GM12878 (cell line): ENCODE measurements at regions not wholly inside any gene's neighbourhood (a gene's known extent, or its start where the extent isn't known, plus 50 kb on each side); places are given as distances from the start of the nearest gene placed in this dataset.

Source experiments
- ATAC-seq: fragments of 200-7000 bp; cut with Tn5 transposase; 3 replicates; pipeline ENCODE4 v1.9.1; 2020; ENCODE audit warnings: mild to moderate bottlenecking, moderate library complexity
- BruUV-seq: library from RNA; stranded (reverse); fragments of 400-500 nt; replicated peaks from 2 replicates; lab custom pipeline; 2021; lab: Mats Ljungman, UMichigan
- CTCF ChIA-PET: fragments of 300-600 bp; sonication (Branson Sonifier 250); formaldehyde crosslinking; extraction: SDS; loops from one replicate; lab custom pipeline; 2021; ENCODE audit warnings: inconsistent platforms; lab: Yijun Ruan, JAX
- POLR2A ChIA-PET: fragments of 350-600 bp; formaldehyde crosslinking; extraction: SDS; loops from one replicate; lab custom pipeline; 2021; ENCODE audit warnings: inconsistent platforms; lab: Charles Lee
- RAD21 ChIA-PET: fragments of 300-600 bp; sonication (Branson Sonifier 250); formaldehyde crosslinking; loops from one replicate; lab custom pipeline; 2023; ENCODE audit warnings: antibody characterized with exemption; ENCODE audit not compliant: unreplicated experiment; lab: Charles Lee
- SMC1A ChIA-PET: fragments of 300-600 bp; sonication (Branson Sonifier 250); formaldehyde crosslinking; loops from one replicate; lab custom pipeline; 2023; ENCODE audit not compliant: unreplicated experiment, uncharacterized antibody; lab: Charles Lee
- DNase-seq: peaks from one replicate; pipeline ENCODE4 v3.0.0-alpha.2; 2011; ENCODE audit warnings: low read depth, low spot score
- FAIRE-seq: peaks from 3 replicates; lab custom pipeline; 2011; peaks lifted over from hg19 to GRCh38; lab: Jason Lieb, UNC
- H2AFZ ChIP-seq: 2 replicates; pipeline ENCODE4 v1.6.0; 2011; ENCODE audit warnings: low read depth, low read length, control low read depth; ENCODE audit not compliant: control insufficient read depth
- H3K27ac ChIP-seq: 2 replicates; pipeline ENCODE4 v1.5.1; 2011; ENCODE audit warnings: control low read depth; ENCODE audit not compliant: control insufficient read depth, insufficient read depth
- H3K27me3 ChIP-seq, 2 experiments: replicated peaks in 1 of 2; 2 replicates each; pipeline versions ENCODE4 v1.6.0 to v1.6.1; 2011; ENCODE audit warnings: low read length in 1 of 2; ENCODE audit not compliant: control insufficient read depth in 2 of 2, insufficient read depth in 2 of 2
- H3K36me3 ChIP-seq, 2 experiments: 2 replicates each; pipeline ENCODE4 v1.5.1; 2011; ENCODE audit warnings: low read length in 1 of 2; ENCODE audit not compliant: control insufficient read depth in 2 of 2, insufficient read depth in 2 of 2
- H3K4me1 ChIP-seq: 2 replicates; pipeline ENCODE4 v1.6.1; 2011; ENCODE audit warnings: mild to moderate bottlenecking, low read length, moderate library complexity, mixed read lengths; ENCODE audit not compliant: control insufficient read depth, insufficient read depth
- H3K4me2 ChIP-seq: 2 replicates; pipeline ENCODE4 v1.6.0; 2011; ENCODE audit warnings: control low read depth; ENCODE audit not compliant: control insufficient read depth, insufficient read depth
- H3K4me3 ChIP-seq: fragments of 200-600 bp; sonication (generic); 2 replicates; pipeline ENCODE4 v1.5.1; 2016
- H3K79me2 ChIP-seq: 2 replicates; pipeline ENCODE4 v1.6.0; 2011; ENCODE audit warnings: low read length; ENCODE audit not compliant: control insufficient read depth, insufficient read depth
- H3K9ac ChIP-seq: 2 replicates; pipeline ENCODE4 v1.8.0; 2011; ENCODE audit warnings: low read length, control low read depth, mixed read lengths; ENCODE audit not compliant: control insufficient read depth, insufficient read depth
- H3K9me3 ChIP-seq: replicated peaks from 3 replicates; pipeline ENCODE4 v1.5.1; 2011; ENCODE audit warnings: mild to moderate bottlenecking, low read length; ENCODE audit not compliant: control insufficient read depth, insufficient read depth
- H4K20me1 ChIP-seq: 2 replicates; pipeline ENCODE4 v1.6.0; 2011; ENCODE audit not compliant: control insufficient read depth, insufficient read depth
- E2F8 ChIP-seq: fragments of 450-650 bp; IDR thresholded peaks from 2 replicates; pipeline ENCODE4 v1.6.1; 2018; ENCODE audit warnings: mild to moderate bottlenecking, low read depth, moderate library complexity; ENCODE audit not compliant: partially characterized antibody
- ESRRA ChIP-seq: IDR thresholded peaks from 2 replicates; pipeline ENCODE4 v1.6.1; 2012; ENCODE audit warnings: mild to moderate bottlenecking, low read length, improper control_type of control experiment
- ETV6 ChIP-seq, 2 experiments: fragments of 450-650 bp in 1 of 2; IDR thresholded peaks in 1 of 2; conservative IDR thresholded peaks in 1 of 2; 2 replicates each; pipeline ENCODE4 v1.6.1; 2014; ENCODE audit warnings: antibody characterized with exemption in 1 of 2, borderline replicate concordance in 1 of 2, low read depth in 1 of 2, mild to moderate bottlenecking in 1 of 2, moderate library complexity in 1 of 2
- FOXM1 ChIP-seq: IDR thresholded peaks from 2 replicates; pipeline ENCODE4 v1.6.1; 2012; ENCODE audit warnings: low read depth, mild to moderate bottlenecking, inconsistent platforms, low read length, moderate library complexity
- IKZF1 ChIP-seq: fragments of 450-650 bp; conservative IDR thresholded peaks from 2 replicates; pipeline ENCODE4 v1.6.1; 2017; ENCODE audit warnings: antibody characterized with exemption, mild to moderate bottlenecking
- MEF2B ChIP-seq: fragments of 450-650 bp; IDR thresholded peaks from 2 replicates; pipeline ENCODE4 v1.6.1; 2018; ENCODE audit warnings: mild to moderate bottlenecking, moderate library complexity; ENCODE audit not compliant: partially characterized antibody, poor library complexity, severe bottlenecking
- MLLT1 ChIP-seq: fragments of 450-650 bp; IDR thresholded peaks from 2 replicates; pipeline ENCODE4 v1.6.1; 2016; ENCODE audit warnings: mild to moderate bottlenecking
- MTA2 ChIP-seq: fragments of 450-650 bp; IDR thresholded peaks from 2 replicates; pipeline ENCODE4 v1.6.1; 2016; ENCODE audit warnings: low read depth, mild to moderate bottlenecking, moderate library complexity
- NFIC ChIP-seq: IDR thresholded peaks from 2 replicates; pipeline ENCODE4 v1.6.1; 2012; ENCODE audit warnings: low read depth, mild to moderate bottlenecking, inconsistent platforms, low read length, moderate library complexity
- POLR2AphosphoS5 ChIP-seq: IDR thresholded peaks from 2 replicates; pipeline ENCODE4 v1.6.1; 2011; ENCODE audit warnings: mild to moderate bottlenecking, low read length, inconsistent platforms
- RBBP5 ChIP-seq: fragments of 200-600 bp; sonication (generic); conservative IDR thresholded peaks from 2 replicates; pipeline ENCODE4 v1.6.1; 2016
- SIN3A ChIP-seq: IDR thresholded peaks from 2 replicates; pipeline ENCODE4 v1.6.1; 2012; ENCODE audit warnings: low read depth, low read length, improper control_type of control experiment
- SMAD5 ChIP-seq: IDR thresholded peaks from 2 replicates; pipeline ENCODE4 v1.6.1; 2016; ENCODE audit warnings: antibody characterized with exemption, low read depth
- SMC3 ChIP-seq: IDR thresholded peaks from 2 replicates; pipeline ENCODE4 v1.6.1; 2011; ENCODE audit warnings: low read length, improper control_type of control experiment, borderline replicate concordance
- SREBF1 ChIP-seq: IDR thresholded peaks from 2 replicates; pipeline ENCODE4 v1.6.1; 2012; ENCODE audit warnings: mild to moderate bottlenecking, low read length
- SREBF2 ChIP-seq: IDR thresholded peaks from 2 replicates; pipeline ENCODE4 v1.6.1; 2012; ENCODE audit warnings: mild to moderate bottlenecking, low read length
- STAT3 ChIP-seq: IDR thresholded peaks from 2 replicates; pipeline ENCODE4 v1.6.1; 2011; ENCODE audit warnings: low read depth, low read length, improper control_type of control experiment
- TAF1 ChIP-seq: IDR thresholded peaks from 2 replicates; pipeline ENCODE4 v1.6.1; 2011; ENCODE audit warnings: mild to moderate bottlenecking, low read depth, low read length, borderline replicate concordance
- WRNIP1 ChIP-seq: IDR thresholded peaks from 2 replicates; pipeline ENCODE4 v1.6.1; 2011; ENCODE audit warnings: low read depth, low read length, improper control_type of control experiment, borderline replicate concordance
- YY1 ChIP-seq: IDR thresholded peaks from 2 replicates; pipeline ENCODE4 v1.6.1; 2011; ENCODE audit warnings: low read depth, mild to moderate bottlenecking, low read length
- WGBS: methylation state at CpG from one replicate; pipeline ENCODE4 v1.1.6; 2016; ENCODE audit warnings: low lambda C conversion rate; ENCODE audit not compliant: insufficient replicate concordance, insufficient coverage; ENCODE audit errors: missing lambda C conversion rate; 5-methylcytosine and 5-hydroxymethylcytosine counted together
- in situ Hi-C: fragments of 300-500 bp; cut with MboI; formaldehyde crosslinking; loops from 9 replicates; pipeline ENCODE4 v1.14.3; 2018; ENCODE audit warnings: mixed read lengths
- intact Hi-C: fragments of 100-400 bp; cut with micrococcal nuclease; formaldehyde crosslinking; loops from one replicate; pipeline ENCODE4 v1.14.2; 2022; ENCODE audit not compliant: unreplicated experiment

GRCh38 chr22:19644314-19645223, 69.7 kb upstream of the SEPTIN5 start:
- in situ Hi-C loops: no loop called here
- SMC1A ChIA-PET: no interaction called here
- intact Hi-C loops: no loop called here
- H3K27me3 ChIP-seq: no peaks in the 10 kb centered on the region
- H2AFZ ChIP-seq: no peak overlapping the region
- FAIRE-seq (no peak), ATAC-seq (no peak), DNase-seq (no peak)
- H3K79me2 ChIP-seq: no peaks in the 10 kb centered on the region
- CTCF ChIA-PET: interaction anchor here (1.0 kb wide), 1 partner anchor 35 kb away, joined by 3 read pairs; no protein-coding TSS in a partner anchor
- no peaks in the 10 kb centered on the region for H3K36me3 ChIP-seq
- no peak overlapping the region for H3K9ac ChIP-seq
- H3K4me2 ChIP-seq: no peak overlapping the region
- no peak overlapping the region for H3K4me3 ChIP-seq
- no TSS peak for BruUV-seq
- RAD21 ChIA-PET: no interaction called here
- no peaks in the 10 kb centered on the region for H3K4me1 ChIP-seq
- POLR2A ChIA-PET: interaction anchor here (0.5 kb wide), 1 partner anchor 18 kb away, joined by 4 read pairs; no protein-coding TSS in a partner anchor
- TF ChIP-seq ETV6 (conservative IDR thresholded peaks at IDR 0.05 in 1 of 2, IDR thresholded peaks at IDR 0.05 in 1 of 2; ENCODE audit: borderline replicate concordance in 1 of 2, low read depth in 1 of 2) (no peak), SIN3A (no peak), RBBP5 (no peak), E2F8 (no peak), SMC3 (no peak), SREBF1 (no peak), MEF2B (no peak), FOXM1 (no peak), IKZF1 (no peak), POLR2AphosphoS5 (no peak), MLLT1 (no peak), SMAD5 (no peak), STAT3 (no peak), SREBF2 (no peak), ESRRA (no peak), YY1 (no peak), TAF1 (no peak), WRNIP1 (no peak), MTA2 (no peak), NFIC (no peak)
- H4K20me1 ChIP-seq: no peaks in the 10 kb centered on the region
- H3K9me3 ChIP-seq: peaks cover 4% of the 10 kb centered on the region; the same call in 2 of the 3 replicates
- 23% methylated on average over 12 of the region's 12 CpGs for WGBS
- H3K27ac ChIP-seq: no peak overlapping the region
